GM19099 (cell line): ENCODE measurements at regions not wholly inside any gene's neighbourhood (a gene's known extent, or its start where the extent isn't known, plus 50 kb on each side); places are given as distances from the start of the nearest gene placed in this dataset.

Source experiments
- POLR2A ChIP-seq: IDR thresholded peaks from 3 replicates; pipeline ENCODE4 v1.6.1; 2011; ENCODE audit warnings: low read depth; ENCODE audit not compliant: insufficient read length; ENCODE audit errors: extremely low read depth

DNA sequence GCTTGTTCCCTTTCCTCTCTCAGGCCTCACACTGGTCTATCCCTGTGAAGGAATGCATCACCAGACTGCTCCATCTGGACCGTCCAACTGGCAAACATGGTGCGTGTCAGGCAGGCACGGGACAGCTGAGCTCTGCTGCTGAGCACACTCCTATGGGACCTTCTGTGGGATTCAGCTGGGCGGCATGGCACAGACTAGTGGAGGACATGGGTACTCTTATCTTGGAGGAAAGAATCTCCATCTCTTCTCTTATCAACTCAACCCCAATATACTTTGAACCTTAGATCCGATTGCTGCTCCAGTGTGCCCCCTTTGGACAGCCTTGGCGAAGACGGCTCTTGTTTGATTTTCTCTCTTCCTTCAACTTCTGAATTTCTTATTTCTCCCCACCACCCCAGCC, 593.6 kb downstream of the ETS1 start:
- TF ChIP-seq POLR2A = no peak

DNA sequence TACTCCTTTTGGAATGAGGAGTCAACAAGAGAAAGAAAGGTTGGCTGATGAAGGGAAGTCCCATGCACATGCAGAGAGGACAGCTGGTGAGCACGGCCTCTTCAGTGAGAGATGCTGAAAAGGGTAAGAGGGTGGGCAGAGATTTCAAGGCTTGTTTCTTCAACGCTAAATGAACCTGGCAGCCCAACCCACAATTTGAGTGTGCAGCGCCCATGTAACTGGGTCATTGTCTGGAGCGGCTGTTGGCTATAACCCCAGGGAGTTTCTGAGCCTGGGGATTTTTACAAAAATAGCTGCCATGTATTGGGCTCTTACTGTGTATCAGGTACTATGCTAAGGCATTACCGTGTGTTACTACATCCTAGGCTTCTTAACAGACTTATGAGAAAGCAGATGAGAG, 594.1 kb downstream of the ETS1 start:
- no peak for TF ChIP-seq POLR2A

DNA sequence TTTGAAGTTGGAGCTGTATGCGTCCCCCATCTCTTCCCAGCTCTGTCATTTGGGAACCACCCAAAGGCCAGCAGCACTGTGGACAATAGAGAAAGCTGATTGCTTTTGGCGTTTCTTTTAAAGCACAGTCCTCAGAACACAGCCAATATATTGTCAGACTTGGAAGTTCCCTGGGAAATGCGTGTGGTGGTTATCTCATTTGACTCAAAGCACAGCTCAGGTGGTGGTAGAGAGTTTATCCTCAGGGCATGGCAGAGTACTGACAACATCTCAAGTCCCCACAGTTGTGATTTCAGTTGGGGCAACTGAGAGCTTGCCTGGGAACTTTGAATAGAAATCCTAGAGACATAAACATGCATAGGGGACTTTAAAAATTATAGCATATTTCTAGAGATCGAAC, 601.3 kb downstream of the ETS1 start:
- TF ChIP-seq POLR2A = no peak

DNA sequence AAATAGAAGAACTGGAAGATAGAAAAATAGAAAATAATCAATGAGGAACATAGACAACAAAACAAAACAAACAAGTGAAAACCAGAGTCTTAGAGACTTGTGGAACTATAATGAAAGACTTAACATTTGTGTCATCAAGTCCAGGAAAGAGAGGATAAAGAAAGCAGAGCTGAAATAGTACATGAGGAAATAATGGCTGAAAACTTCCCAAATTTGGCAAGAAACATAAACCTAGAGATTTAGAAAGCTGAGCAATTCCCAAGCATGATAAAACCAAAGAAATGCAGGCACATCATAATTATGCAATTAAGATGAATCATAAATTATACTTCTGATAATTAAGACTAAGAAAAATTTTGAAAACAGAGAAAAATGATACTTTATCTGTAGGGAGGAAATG, 614.5 kb downstream of the ETS1 start:
- TF ChIP-seq POLR2A = no peak

DNA sequence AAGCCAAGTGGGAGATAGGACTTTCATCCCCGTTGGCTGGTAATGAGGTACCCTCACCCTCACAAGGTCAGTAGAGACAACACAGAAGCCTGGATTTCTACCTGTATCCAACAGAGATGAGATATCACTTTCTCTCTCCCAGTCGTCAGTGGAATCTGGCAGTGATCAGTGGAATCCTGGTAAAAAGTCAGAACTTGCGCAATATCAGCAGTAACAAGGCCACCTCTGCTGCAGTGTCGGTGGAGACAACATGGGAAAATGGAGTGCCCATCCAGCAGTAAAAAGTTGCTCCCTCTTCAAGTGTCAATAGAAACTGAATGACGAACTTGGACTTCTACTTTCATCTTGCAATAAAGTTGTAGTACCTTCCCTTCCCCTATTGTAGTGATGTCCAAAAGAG, 615.9 kb downstream of the ETS1 start:
- TF ChIP-seq POLR2A = no peak

DNA sequence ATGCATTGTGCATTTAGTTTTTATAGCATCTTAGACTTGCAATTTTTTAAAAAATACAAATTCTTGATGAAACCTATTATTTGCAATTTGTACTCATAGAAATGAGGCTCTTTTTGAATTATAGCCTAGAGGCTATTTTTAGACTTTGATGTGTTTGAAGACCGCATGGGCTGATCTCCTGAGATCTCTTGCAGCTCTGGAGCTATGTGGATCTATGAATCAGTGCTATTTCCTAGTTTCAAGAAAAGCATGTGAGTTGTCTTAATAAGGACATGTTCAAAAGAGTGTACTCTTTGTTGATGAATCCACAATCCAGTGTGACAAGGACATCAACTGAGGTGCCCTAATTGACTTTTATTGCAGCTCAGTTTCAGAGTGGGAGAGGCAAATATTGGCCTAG, 620.5 kb downstream of the ETS1 start:
- TF ChIP-seq POLR2A = no peak

DNA sequence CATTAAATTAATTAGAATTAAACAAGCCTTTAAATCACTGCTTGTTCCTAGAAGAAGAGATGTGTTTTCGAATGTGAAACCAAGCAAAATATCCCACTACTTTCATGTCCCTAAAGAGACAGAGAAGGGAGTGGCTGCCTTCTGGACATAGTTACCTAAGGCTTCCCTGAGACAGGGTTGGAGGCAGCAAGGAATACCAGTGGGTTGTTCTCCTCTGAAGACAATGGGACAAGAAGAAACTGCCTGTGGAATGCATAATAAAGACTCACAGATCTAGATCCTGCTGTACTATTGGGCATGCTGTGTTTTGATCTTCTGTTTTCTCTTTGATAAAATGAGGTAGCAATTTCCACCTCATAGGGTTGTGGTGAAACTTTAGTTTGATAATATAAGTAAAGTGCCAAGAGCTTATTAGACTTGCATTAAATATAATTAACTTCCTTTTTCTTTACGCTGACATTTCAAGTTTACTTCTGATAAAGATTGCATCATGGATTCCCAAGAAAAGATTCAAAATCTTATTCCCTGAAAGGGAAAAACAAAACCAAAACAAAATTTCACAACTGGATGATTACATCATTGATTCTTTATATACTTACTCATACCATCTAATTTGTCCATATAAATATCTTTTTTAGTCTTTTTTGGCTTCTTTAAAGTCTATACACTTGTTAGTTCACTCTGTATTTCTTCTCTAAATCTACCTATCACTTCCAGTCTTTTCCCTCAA, 621.3 kb downstream of the ETS1 start:
- no peak for TF ChIP-seq POLR2A

DNA sequence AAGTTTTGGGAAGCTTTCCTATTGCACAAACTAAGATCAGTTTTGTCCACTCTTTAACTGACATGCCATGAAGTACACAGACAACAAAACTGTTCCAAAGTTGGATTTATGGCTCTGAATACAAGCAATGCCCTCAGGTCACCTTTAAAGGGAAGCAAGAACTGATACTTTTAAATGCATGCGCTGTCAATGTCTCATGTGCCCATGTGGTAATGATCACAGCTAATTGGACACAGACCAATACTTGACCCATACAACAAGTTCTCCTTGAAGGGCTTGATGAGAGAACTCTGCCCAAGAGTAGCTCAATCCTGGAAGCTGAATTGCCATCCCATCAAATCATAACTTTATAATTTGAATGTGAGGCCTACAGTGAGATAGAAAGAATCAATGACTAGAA, 624.9 kb downstream of the ETS1 start:
- no peak for TF ChIP-seq POLR2A

DNA sequence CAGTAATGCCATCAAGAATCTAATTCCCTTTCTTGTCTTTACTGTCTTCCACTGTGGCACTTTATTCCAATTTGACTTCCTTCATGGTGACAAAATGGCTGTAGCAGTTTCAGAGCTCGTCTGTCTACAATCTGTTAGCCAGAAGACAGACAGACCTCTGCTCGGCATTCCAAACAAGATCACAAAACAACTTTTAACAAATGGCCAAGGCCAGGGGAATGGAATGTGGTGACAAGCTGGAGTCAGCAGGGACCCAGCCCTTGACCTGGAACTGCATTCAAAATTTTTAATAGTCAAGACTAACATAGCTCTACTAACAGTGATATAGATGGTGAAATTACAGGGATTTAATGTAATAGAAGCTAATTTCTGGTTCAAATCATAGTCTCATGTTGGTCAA, 637.2 kb downstream of the ETS1 start:
- no peak for TF ChIP-seq POLR2A

DNA sequence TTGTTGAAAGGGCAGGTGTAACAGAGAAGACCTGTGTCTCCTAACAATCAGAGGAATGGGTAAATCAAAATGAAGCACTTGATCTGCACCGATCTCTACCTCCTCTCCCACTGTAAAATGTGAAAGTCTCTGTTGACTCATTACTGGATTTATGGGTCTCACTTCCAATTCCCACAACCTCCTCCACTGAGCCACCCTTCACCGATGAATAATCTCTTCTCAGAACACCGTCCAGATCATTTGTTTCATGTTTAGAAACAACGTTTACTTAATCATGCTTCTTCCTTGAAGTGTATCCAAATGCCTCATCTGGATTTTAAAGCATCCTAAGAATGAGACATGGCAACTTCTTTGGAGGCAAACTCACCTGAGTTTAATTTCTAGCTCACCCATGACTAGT, 643.6 kb downstream of the ETS1 start:
- no peak for TF ChIP-seq POLR2A

DNA sequence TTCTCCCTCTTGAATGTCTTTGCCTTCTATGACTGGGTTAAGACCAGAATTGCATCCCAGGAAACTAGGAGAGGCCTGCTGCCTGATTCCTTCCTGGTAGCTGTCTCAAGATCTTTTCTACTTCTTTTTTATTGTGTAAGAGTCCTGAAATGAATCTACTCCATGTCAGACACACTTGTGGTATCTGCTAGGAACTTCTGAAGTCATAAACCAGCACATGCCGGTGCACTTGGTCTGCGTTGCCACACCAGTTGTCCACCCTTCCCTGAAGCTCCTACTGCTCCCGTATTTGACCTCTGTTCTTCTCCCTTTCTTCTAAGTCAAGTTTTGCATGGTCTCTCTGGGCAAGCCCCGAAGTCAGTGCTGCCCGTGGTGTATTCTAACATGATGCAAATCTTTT, 644.2 kb downstream of the ETS1 start:
- no peak for TF ChIP-seq POLR2A

DNA sequence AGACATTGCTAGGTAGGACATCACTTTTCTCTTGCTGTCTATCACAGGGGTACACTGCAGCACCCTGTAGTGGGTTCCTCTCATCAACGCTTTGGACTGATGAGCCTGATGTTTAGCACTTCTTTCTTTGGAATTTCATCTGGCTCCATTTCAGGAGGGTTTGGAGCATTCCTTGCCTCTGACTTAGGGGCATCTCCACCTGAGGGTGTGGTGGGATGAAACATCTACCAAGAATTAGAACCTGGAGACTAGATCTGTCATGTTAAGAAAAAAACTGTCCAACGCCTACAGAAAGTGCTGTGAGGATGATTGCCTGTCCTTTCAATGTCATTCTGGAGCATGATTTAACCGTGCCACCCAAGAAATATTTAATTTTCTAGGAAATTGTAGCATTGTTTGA, 648.4 kb downstream of the ETS1 start:
- TF ChIP-seq POLR2A = no peak

DNA sequence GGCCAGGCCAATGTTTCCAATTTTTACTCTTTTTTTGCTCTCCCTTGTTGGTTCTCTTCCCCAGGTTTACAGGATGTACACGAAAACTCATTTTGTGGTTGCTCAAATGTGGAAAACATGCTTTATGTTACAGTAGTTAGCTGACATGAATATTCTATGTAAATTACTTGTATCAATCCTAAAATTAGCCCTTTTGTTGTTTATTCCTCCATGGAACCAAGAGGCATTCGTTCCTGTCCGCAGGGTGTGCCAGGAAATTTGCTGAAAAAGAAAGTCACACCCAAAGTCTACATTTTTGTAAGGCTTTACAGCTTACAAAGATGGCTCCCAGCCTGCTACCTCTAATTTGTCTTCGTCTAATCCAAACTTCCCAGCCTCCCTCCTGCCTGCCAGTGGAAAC, 652.3 kb downstream of the ETS1 start:
- no peak for TF ChIP-seq POLR2A

DNA sequence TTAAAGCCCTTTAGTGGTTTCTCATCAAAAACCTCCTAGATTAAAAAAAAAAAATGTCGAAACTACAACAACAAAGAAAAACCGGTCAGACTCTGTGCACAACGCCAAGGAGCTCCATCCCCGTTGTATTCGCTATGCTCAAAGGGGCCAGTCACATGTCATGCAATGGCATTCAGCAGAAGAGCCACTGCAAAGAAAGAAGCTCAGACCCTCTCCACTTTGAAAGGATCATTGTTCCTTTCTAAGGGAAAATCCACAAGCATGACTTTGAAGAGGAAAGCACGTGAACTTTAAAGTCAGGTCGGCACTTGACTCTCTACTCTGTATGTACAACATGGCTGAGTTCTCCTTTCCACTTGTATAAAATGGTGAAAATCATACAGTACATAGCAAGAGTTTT, 655.6 kb downstream of the ETS1 start:
- no peak for TF ChIP-seq POLR2A

DNA sequence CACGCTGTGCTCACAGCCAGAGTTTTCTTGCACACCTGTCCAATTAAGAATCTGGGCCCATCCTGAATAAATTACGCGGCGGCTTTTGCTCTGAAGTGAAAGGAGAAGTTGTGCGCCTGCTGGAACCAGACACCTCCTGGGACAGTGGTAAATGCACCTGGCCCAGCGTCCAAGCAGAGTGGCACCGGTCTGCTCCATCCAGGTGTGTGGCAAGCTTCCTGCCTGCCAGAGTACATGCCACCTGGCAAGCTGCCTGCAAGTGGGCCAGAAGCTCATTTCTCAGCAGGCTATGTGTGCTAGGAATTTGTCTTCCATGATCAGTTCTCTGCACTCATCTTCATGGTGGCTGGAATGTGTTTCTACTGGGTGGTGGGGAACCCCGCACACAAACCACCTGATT, 660.6 kb downstream of the ETS1 start:
- no peak for TF ChIP-seq POLR2A

DNA sequence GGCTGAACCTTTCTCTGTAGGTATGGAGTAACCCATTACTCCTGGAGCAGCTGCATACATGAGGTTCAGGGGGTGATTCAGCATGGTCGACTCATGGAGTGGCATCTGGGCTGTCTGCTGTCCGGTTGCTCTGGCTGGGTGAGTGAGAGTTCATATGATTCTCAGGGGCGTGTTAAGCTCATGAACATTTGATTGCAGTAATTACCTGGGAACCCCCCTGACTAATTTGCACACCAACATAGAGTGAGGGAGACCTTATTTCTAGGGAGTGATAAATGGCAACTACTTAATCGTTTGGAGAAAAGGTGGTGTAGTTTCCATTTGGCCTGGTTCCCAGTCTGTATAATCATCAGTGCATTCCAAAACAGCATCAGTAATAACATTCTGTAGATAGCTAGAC, 661.9 kb downstream of the ETS1 start:
- no peak for TF ChIP-seq POLR2A
